ENCODE measurements at regions not wholly inside any gene's neighbourhood (a gene's known extent, or its start where the extent isn't known, plus 50 kb on each side); places are given as distances from the start of the nearest gene placed in this dataset.

GRCh38 chr7:106482091-106482490 lies 178.9 kb downstream of the CCDC71L start:
- DNase-seq (ENCODE audit: low spot score): no peak

- DNase-seq (ENCODE audit: low spot score): no peak
These were observed 180.3 kb downstream of the CCDC71L start for GRCh38 chr7:106480616-106481031.

DNA sequence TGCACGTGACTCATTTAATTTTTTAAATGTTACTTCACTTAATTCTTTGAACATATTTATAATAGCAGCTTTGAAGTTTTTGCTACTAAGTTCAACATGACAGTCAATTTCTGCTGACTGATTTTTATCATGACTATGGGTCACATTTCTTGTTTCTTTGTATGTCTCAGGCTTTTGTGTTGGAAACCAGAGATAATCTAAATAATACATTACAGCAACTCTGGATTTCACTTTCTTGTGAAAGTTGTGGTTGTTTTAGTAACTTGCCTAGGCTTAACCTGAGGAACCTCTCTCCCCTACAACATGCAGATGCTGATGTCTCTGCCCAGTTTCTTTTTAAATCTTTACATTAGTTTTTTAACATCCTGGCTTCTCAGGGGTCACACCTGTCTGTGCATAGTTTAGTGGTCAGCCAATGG lies 180.8 kb downstream of the CCDC71L start:
- no peak for DNase-seq (ENCODE audit: low spot score)

GRCh38 chr7:106476751-106477150 lies 184.2 kb downstream of the CCDC71L start:
- no peak for DNase-seq (ENCODE audit: low spot score)

DNA sequence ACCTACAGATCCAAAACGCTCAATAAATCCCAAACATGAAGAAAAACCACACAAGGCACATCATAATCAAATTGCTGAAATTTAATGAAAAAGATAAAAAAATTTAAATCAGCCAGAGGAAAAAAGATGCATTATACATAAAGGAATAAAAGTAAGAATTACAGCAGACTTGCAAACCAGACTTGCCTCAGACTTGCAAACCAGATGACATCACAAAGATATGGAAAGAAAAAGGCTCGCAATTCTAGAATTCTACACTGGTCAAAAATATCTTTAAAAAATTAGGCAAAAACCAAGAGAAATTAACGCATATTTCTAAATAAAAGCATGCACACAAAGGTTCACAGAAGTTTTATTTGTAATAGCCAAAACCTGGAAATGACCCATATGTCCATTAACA lies 188.0 kb upstream of the NAMPT start:
- DNase-seq (ENCODE audit: low spot score): no peak

DNA sequence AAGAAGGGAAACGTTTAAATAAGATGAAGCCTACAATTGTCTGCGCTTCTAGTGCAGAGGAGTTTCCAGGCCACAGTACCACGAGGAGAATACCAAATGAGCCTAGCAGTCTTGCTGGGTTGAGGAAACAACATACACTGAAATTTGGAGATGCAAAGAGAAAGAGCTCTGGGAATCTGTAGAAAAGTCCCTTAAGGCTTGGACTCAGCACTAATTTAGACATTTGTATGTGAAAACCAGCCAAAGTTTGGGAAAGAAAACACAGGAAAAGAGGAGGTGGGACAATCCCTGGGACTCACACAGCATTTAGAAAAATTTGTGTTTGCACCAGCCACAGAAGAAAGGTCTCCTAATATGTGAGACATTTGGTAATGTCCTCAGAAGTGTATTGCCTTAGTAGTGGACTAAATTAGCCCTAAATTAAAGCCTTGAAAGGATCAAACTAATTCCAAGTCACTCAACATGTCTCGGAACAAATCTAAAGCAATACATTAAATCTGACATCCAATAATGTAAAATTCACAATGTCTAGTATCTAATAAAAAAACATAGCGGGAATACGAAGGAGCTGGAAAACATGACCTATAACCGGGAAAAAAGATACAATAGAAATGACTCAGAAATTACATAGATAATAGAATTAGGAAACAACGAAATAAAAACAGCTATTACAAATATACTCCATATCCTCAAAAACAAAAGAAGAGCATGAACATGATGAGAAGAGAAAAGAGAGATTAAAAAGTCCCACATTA lies 187.1 kb upstream of the NAMPT start:
- no peak for DNase-seq (ENCODE audit: low spot score)

DNA sequence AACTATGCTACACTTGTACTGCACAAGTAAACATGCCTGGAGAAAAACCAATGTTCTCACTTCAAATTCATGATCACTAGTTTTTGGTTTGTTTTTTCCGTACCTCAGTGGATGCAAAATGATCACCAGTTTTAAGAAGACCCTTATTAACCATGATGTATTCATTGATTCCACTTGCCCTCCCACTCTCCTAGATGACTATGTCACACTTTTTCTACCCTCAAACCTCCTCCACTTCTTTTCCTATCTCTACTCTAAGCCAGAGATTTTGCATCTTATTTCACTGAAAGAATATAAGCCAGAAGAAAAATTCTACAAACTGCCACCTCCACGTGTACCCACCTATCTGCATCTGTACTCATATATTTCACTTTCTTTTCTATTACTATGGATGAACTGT lies 186.2 kb upstream of the NAMPT start:
- DNase-seq (ENCODE audit: low spot score): no peak

DNA sequence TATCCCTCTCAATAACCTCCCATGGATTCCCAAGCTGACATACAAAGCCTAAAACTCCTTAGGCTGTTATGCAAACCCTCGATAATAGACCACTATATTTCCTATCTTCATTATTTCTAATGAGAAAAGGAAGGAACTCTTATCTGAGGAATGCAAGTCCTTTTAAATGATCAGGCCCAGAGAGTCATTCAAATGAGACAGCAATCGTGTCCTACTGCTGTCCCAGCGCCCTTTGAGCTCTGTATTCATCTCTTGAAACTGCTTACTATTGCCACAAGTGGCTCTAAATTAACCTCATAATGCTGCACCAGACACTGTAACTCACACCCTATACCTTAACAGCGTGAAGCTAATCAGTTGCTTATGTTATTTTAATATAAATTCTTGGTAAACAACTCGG lies 182.1 kb upstream of the NAMPT start:
- DNase-seq (ENCODE audit: low spot score): no peak

- DNase-seq (ENCODE audit: low spot score): no peak
These were observed 181.1 kb upstream of the NAMPT start for GRCh38 chr7:106465704-106466468.

- no peak for DNase-seq (ENCODE audit: low spot score)
These were observed 179.9 kb upstream of the NAMPT start for GRCh38 chr7:106464651-106465050.

- no peak for DNase-seq (ENCODE audit: low spot score)
These were observed 179.2 kb upstream of the NAMPT start for GRCh38 chr7:106463851-106464611.

- no peak for DNase-seq (ENCODE audit: low spot score)
These were observed 178.2 kb upstream of the NAMPT start for GRCh38 chr7:106462914-106463482.

GRCh38 chr7:106462365-106462859 lies 177.6 kb upstream of the NAMPT start:
- DNase-seq (ENCODE audit: low spot score): peak; percentile 81

DNA sequence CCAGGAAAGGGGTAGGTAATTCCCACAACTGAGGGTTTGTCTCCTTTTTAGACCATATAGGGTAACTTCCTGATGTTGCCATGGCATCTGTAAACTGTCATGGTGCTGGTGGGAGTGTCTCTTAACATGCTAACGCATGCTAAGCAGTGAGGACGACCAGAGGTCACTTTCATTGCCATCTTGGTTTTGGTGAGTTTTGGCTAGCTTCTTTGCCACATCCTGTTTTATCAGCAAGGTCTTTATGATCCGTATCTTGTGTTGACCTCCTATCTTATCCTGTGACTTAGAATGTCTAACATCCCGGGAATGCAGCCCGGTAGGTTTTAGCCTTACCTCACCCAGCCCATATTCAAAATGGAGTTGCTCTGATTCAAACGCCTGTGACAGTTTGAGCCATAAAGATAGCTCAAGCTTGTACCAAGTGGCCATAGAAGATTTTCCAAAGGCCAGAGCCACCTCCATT lies 176.0 kb upstream of the NAMPT start:
- no peak for DNase-seq (ENCODE audit: low spot score)

DNA sequence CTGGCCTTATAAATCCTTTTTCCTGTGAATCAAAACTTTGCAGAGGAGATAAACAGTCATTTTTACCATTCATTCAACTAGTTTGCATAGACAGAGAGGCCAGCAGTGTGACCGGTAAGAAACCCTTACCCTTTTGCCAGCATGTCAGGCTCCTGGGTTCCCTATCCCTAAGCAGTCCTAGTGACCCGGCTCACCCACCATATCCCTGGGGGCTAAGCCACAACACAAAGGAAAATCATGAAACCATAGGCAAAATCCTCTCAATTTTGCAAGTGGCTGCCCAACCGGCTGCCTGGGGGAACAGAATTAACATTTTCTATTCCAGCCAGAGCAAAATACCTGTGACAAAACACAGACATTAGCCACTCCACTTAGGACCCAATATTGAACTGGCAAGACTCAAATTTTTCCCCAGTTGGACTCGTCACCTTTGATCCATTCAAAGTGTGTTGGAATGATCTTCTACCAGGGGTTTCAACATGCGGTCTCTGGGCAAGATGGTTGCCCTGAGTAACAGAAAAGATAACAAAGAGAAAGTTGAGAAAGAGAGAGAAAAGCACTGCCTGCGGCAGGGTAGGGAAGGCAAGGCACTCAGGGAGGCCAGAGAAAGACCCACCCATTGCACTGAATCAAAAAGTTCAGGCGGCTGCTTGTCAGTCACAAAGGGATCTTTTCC lies 174.8 kb upstream of the NAMPT start:
- no peak for DNase-seq (ENCODE audit: low spot score)

GRCh38 chr7:106457678-106458077 lies 172.9 kb upstream of the NAMPT start:
- no peak for DNase-seq (ENCODE audit: low spot score)

- DNase-seq (ENCODE audit: low spot score): no peak
These were observed 171.5 kb upstream of the NAMPT start for GRCh38 chr7:106456329-106456728.

DNA sequence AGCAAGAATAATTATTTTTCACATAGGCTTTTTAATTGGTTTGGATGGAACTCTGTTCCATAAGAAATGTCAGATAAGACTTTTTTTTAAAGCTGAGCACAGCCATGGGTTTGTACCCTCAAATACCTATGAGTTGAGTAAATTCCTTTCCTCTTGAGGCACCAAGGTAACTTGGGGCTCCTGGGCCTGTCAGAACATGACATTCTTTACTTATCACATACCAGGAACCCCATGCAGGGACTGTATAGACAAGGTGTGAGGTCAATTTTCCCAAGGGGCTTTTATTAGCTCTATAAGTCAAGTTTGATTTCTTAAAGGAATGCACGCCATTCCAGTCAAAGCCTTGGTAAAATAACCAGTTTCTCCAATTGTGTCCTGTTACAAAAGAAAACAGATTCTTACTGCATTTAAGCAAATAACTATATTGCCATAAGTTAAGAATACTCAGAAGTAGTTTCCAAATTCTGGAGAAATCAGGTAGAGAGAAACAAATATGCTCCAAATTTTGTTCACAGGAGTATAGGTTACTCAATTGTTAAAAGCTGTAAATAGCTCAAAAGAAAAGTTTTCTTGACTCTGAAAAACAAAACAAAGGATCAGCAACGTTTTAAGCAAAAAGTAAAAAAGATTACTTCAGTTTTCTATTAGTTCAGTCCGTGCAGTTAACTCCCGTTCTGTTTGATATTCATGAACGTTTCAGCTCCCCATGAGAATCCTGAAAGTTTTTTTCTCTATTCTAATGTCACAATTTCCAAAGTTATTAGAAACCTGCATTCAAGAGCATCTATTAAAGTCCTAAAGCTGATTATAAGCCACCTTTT lies 167.5 kb upstream of the NAMPT start:
- DNase-seq (ENCODE audit: low spot score): peak; percentile 24

GRCh38 chr7:106451171-106451570 lies 166.4 kb upstream of the NAMPT start:
- no peak for DNase-seq (ENCODE audit: low spot score)

DNA sequence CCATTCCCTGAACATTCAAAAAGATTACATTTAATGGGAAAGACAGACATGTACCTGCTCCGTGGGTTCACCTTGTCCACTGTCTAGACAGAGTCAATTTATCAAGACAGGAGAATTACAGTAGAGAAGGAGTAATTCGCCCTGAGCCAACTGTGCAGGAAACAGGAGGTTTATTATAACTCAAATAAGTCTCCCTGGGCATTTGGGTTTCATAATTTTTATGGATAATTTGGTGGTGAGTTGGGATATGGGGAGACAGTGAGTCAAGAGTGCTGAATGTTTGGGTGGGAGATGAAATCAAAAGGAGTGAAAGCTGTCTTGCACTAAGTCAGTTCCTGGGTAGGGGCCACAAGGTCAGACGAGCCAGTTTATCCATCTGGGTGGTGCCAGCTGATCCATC lies 165.9 kb upstream of the NAMPT start:
- no peak for DNase-seq (ENCODE audit: low spot score)

Data from NAMALWA (cell line).